ENCODE measurements at regions not wholly inside any gene's neighbourhood (a gene's known extent, or its start where the extent isn't known, plus 50 kb on each side); places are given as distances from the start of the nearest gene placed in this dataset.
"Not testable (repeated sequence)": the region's sequence is repeated elsewhere in the genome, so short reads cannot be mapped to it uniquely, and the experiment has no call there.

GRCh38 chr3:177646749-177647148, 449.5 kb upstream of the TBL1XR1 start:
- DNase-seq = no peak

GRCh38 chr3:177647341-177647740, 450.1 kb upstream of the TBL1XR1 start:
- DNase-seq = no peak

GRCh38 chr3:177647876-177648275, 450.6 kb upstream of the TBL1XR1 start:
- no peak for DNase-seq

GRCh38 chr3:177652556-177653291, 455.4 kb upstream of the TBL1XR1 start:
- DNase-seq = no peak

GRCh38 chr3:177657243-177657642, 460.0 kb upstream of the TBL1XR1 start:
- no peak for DNase-seq

GRCh38 chr3:177658354-177658753, 461.1 kb upstream of the TBL1XR1 start:
- no peak for DNase-seq

- DNase-seq = not testable (repeated sequence)
Observed at GRCh38 chr3:177664380-177665103, 467.3 kb upstream of the TBL1XR1 start.

GRCh38 chr3:177665122-177665808, 468.0 kb upstream of the TBL1XR1 start:
- DNase-seq = no peak

- no peak for DNase-seq
Observed at GRCh38 chr3:177672252-177672911, 475.1 kb upstream of the TBL1XR1 start.

- DNase-seq = no peak
Observed at GRCh38 chr3:177673112-177673914, 476.0 kb upstream of the TBL1XR1 start.

GRCh38 chr3:177674186-177674585, 476.9 kb upstream of the TBL1XR1 start:
- DNase-seq = no peak

- DNase-seq = peak; percentile 83
Observed at GRCh38 chr3:177676148-177676547, 478.9 kb upstream of the TBL1XR1 start.

GRCh38 chr3:177676947-177677587, 479.8 kb upstream of the TBL1XR1 start:
- DNase-seq = no peak

GRCh38 chr3:177679568-177680471, 482.5 kb upstream of the TBL1XR1 start:
- no peak for DNase-seq

GRCh38 chr3:177680472-177680821, 483.2 kb upstream of the TBL1XR1 start:
- no peak for DNase-seq

- no peak for DNase-seq
Observed at GRCh38 chr3:177681156-177681555, 483.9 kb upstream of the TBL1XR1 start.

GRCh38 chr3:177681852-177682251, 484.6 kb upstream of the TBL1XR1 start:
- DNase-seq = no peak

- DNase-seq = no peak
Observed at GRCh38 chr3:177683586-177683985, 486.3 kb upstream of the TBL1XR1 start.

- no peak for DNase-seq
Observed at GRCh38 chr3:177686671-177687070, 489.4 kb upstream of the TBL1XR1 start.

- DNase-seq = no peak
Observed at GRCh38 chr3:177687291-177687690, 490.0 kb upstream of the TBL1XR1 start.

GRCh38 chr3:177688152-177688551, 490.9 kb upstream of the TBL1XR1 start:
- DNase-seq = no peak

Measured in NCI-H1048 (cell line).